Stomach (tissue), 8 donors: ENCODE measurements at regions not wholly inside any gene's neighbourhood (a gene's known extent, or its start where the extent isn't known, plus 50 kb on each side); places are given as distances from the start of the nearest gene placed in this dataset.

ENCODE experiments used
- DNase-seq, 2 donors: peaks; one replicate each; pipeline versions ENCODE4 v3.0.0 to v3.0.0-alpha.2; 2013 to 2019
- H3K27ac ChIP-seq, 5 donors: fragments of 200-600 bp in 4 of 5; sonication (generic) in 4 of 5; one replicate each; pipeline ENCODE4 v1.5.1; 2013 to 2019; ENCODE audit warnings: mild to moderate bottlenecking in 1 of 5, moderate library complexity in 1 of 5
- H3K27me3 ChIP-seq, 3 donors: fragments of 200-600 bp; sonication (generic); one replicate each; pipeline ENCODE4 v1.5.1; 2017 to 2019; ENCODE audit warnings: mixed run types in 1 of 3
- H3K36me3 ChIP-seq, 4 donors: fragments of 200-600 bp; sonication (generic); 1 replicate in 3 of 4; 2 replicates in 1 of 4; pipeline ENCODE4 v1.5.1; 2016 to 2019
- H3K4me1 ChIP-seq, 4 donors: fragments of 200-600 bp; sonication (generic); one replicate each; pipeline ENCODE4 v1.5.1; 2016 to 2019
- H3K4me3 ChIP-seq, 4 donors: fragments of 200-600 bp; sonication (generic) in 3 of 4; one replicate each; pipeline ENCODE4 v1.5.1; 2016 to 2019; ENCODE audit warnings: mild to moderate bottlenecking in 1 of 4
- H3K9me3 ChIP-seq, 4 donors: fragments of 200-600 bp; sonication (generic); one replicate each; pipeline ENCODE4 v1.5.1; 2016 to 2019
- EP300 ChIP-seq: sonication (generic); formaldehyde crosslinking; IDR thresholded peaks from one replicate; pipeline ENCODE4 v1.6.1; 2017; ENCODE audit warnings: antibody characterized with exemption
- POLR2A ChIP-seq, 4 donors: fragments of 450-650 bp; IDR thresholded peaks; one replicate each; pipeline ENCODE4 v1.6.1; 2016; ENCODE audit warnings: antibody characterized with exemption in 4 of 4, control low read depth in 2 of 4, mild to moderate bottlenecking in 1 of 4, moderate library complexity in 1 of 4
- POLR2AphosphoS5 ChIP-seq, 3 donors: sonication (generic); formaldehyde crosslinking; IDR thresholded peaks; one replicate each; pipeline ENCODE4 v1.6.1; 2016; ENCODE audit warnings: antibody characterized with exemption in 3 of 3
- WGBS, 5 donors: extraction: QIAGEN DNeasy Blood & Tissue Kit in 3 of 5; methylation state at CpG; one replicate each; pipeline versions ENCODE4 v1.1.5 to v1.1.7; 2013 to 2018; 5-methylcytosine and 5-hydroxymethylcytosine counted together
- intact Hi-C: fragments of 100-400 bp; cut with DNase I; formaldehyde crosslinking; loops from one replicate; pipeline ENCODE4 v1.15.1; 2023; ENCODE audit warnings: low total_unique reads
- TF ChIP-seq, protein P1 (sequence below), 7 experiments: fragments of 450-650 bp in 4 of 7; fragments of 200-600 bp in 3 of 7; sonication (generic) in 3 of 7; IDR thresholded peaks; one replicate each; pipeline ENCODE4 v1.5.1; 2016 to 2019; ENCODE audit warnings: antibody characterized with exemption in 7 of 7, control low read depth in 2 of 7, mild to moderate bottlenecking in 1 of 7
- donor health status: healthy with polysubstance abuse.
- donor health status: Bipolar disorder and iron deficiency.
- donor health status: healthy.

DNA sequence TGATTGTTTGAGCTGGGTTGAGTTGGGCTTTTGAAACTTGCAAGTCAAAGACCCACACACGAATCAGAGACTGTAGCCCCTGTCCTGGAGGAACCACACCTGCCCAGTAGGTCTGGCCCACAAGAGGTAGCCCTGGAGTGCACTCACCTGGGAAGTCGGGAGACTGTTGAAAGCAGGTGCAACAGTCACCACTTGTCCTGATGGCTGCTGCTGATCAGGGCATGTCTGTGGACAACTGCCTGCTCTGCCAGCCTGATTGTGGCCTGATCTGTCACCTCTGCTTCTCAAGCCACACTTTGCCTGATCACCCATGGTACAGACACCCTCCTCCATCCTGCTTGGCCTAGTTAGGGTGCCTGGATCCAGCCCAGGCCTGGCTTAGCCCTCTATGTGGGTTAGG, 105.0 kb upstream of the HAAO start:
- intact Hi-C loops = no loop called here
- no peak overlapping the region for H3K4me3 ChIP-seq
- no peaks in the 10 kb centered on the region for H3K36me3 ChIP-seq
- peaks cover 0 to 13% (median 0%) of the 10 kb centered on the region in 4 donors for H3K4me1 ChIP-seq
- H3K27ac ChIP-seq = no peak overlapping the region
- H3K27me3 ChIP-seq = no peaks in the 10 kb centered on the region
- WGBS, 5 donors = 79 to 95% (median 85%) methylated on average over 2 of the region's 2 CpGs
- DNase-seq = no peak
- no peaks in the 10 kb centered on the region for H3K9me3 ChIP-seq
- TF ChIP-seq POLR2A (IDR thresholded peaks at IDR 0.05) (no peak), POLR2AphosphoS5 (IDR thresholded peaks at IDR 0.05) (no peak), EP300 (no peak)
- TF ChIP-seq, protein P1, sequence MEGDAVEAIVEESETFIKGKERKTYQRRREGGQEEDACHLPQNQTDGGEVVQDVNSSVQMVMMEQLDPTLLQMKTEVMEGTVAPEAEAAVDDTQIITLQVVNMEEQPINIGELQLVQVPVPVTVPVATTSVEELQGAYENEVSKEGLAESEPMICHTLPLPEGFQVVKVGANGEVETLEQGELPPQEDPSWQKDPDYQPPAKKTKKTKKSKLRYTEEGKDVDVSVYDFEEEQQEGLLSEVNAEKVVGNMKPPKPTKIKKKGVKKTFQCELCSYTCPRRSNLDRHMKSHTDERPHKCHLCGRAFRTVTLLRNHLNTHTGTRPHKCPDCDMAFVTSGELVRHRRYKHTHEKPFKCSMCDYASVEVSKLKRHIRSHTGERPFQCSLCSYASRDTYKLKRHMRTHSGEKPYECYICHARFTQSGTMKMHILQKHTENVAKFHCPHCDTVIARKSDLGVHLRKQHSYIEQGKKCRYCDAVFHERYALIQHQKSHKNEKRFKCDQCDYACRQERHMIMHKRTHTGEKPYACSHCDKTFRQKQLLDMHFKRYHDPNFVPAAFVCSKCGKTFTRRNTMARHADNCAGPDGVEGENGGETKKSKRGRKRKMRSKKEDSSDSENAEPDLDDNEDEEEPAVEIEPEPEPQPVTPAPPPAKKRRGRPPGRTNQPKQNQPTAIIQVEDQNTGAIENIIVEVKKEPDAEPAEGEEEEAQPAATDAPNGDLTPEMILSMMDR (IDR thresholded peaks at IDR 0.05) = no peak

DNA sequence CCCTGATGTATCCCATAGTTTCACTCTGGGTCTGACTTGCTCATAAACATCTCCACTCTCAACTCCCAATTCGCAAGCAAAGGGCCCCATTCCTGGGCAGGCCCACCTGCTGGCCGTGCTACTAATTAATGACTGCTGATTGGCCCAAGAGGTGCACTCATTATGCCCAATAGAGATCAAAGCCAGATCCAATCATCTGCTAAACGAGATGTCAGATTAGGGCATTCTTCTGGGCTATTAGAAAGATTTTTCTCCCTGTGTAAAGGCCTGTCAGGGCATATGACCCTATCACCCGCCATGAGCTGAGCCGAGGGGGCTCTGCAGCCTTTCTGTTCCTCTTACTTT, 103.4 kb upstream of the HAAO start:
- no peak for DNase-seq
- 84 to 100% (median 94%) methylated on average over 3 to 5 of the region's 5 CpGs for WGBS, 5 donors
- no peaks in the 10 kb centered on the region for H3K27me3 ChIP-seq
- H3K36me3 ChIP-seq = no peaks in the 10 kb centered on the region
- H3K9me3 ChIP-seq = no peaks in the 10 kb centered on the region
- no peak overlapping the region for H3K4me3 ChIP-seq
- peaks cover 0 to 8% (median 0%) of the 10 kb centered on the region in 4 donors for H3K4me1 ChIP-seq
- intact Hi-C loops = no loop called here
- no peak overlapping the region for H3K27ac ChIP-seq
- TF ChIP-seq POLR2A (IDR thresholded peaks at IDR 0.05) (no peak), EP300 (no peak), POLR2AphosphoS5 (IDR thresholded peaks at IDR 0.05) (no peak)
- TF ChIP-seq, protein P1 (IDR thresholded peaks at IDR 0.05) = no peak

DNA sequence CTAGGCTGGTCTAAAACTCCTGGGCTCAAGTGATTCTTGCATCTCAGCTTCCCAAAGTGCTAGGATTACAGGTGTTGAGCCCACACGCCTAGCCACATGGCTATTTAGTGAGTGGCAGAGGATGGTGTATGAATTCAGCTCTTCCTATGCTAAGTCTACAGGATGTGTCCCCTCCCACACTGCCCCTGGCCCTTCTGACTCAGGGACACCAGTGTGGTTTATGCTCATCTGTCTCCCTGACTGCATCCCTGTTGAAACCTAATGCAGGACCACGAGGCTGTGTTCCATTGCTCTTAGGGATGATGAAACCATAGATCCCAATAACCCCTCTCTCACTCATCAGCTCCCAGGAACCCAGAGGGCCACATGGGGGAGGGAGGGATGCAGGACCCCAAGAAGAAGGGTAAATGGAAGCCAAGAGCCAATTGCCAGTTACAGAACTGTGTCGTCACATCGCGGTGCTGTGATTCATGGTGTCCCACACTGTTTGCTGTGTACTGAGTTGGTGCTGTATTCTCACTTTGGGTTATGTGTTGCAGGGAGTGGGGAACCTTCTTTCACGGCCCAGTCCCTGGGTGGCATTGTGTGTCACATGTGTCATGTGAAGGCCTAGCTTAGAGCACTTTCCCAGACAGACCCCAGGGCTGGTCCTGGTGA, 102.9 kb upstream of the HAAO start:
- intact Hi-C loops = no loop called here
- TF ChIP-seq EP300 = no peak
- TF ChIP-seq, protein P1 (IDR thresholded peaks at IDR 0.05) = no peak
- no peak for TF ChIP-seq POLR2A (IDR thresholded peaks at IDR 0.05)
- no peak for TF ChIP-seq POLR2AphosphoS5 (IDR thresholded peaks at IDR 0.05)
- DNase-seq = no peak
- WGBS, 5 donors = 89 to 93% (median 91%) methylated on average over 6 of the region's 6 CpGs
- Histone ChIP-seq H3K27me3 (no peaks in the 10 kb centered on the region), H3K36me3 (no peaks in the 10 kb centered on the region), H3K9me3 (no peaks in the 10 kb centered on the region), H3K4me3 (no peak overlapping the region), H3K4me1 (peaks cover 0 to 8% (median 0%) of the 10 kb centered on the region in 4 donors), H3K27ac (no peak overlapping the region)

DNA sequence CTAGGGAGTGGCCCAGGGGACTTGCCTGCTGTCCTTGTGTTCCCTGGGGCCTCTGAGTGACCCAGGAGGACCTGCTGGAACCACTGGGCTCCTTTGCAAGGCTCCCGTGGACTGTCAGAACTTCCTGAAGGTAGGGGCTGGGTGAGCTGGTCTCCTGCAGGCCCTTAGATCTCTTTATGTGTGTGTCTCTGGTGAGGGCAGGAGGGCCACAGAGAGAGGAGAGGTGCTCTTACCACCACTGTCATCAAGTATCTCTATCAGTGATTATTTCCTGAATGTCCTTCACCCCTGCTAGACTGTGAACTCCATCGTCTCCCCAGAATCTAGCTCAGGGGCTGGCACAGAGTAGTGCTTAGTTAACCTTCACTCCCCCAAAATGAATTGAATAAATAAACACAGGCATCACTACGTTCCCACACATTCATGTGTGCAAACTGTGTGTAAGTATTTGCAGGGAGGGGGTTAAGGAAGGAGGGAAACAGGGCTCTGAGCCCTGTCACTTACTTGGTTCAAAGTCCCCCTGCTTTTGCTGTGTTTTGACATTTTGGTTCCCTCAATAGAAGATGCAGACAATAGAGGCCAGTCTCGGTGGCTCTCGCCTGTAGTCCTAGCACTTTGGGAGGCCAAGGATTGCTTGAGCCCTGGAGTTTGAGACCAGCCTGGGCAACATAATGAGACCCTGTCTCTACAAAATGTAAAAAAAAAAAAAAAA, 100.8 kb upstream of the HAAO start:
- H3K9me3 ChIP-seq = peaks cover 0 to 7% (median 2%) of the 10 kb centered on the region in 4 donors
- intact Hi-C loops = no loop called here
- WGBS, 5 donors = 80 to 82% (median 81%) methylated on average over 5 of the region's 5 CpGs
- H3K27me3 ChIP-seq = no peaks in the 10 kb centered on the region
- no peak for DNase-seq
- no peaks in the 10 kb centered on the region for H3K36me3 ChIP-seq
- H3K27ac ChIP-seq = no peak overlapping the region
- peaks cover 0 to 8% (median 0%) of the 10 kb centered on the region in 4 donors for H3K4me1 ChIP-seq
- TF ChIP-seq EP300 (no peak), POLR2A (IDR thresholded peaks at IDR 0.05) (no peak), POLR2AphosphoS5 (IDR thresholded peaks at IDR 0.05) (no peak)
- TF ChIP-seq, protein P1 (IDR thresholded peaks at IDR 0.05) = no peak
- no peak overlapping the region for H3K4me3 ChIP-seq
